ENCODE measurements at regions not wholly inside any gene's neighbourhood (a gene's known extent, or its start where the extent isn't known, plus 50 kb on each side); places are given as distances from the start of the nearest gene placed in this dataset.
A peak's percentile ranks its signal among the peaks of the same experiment; 100 is the strongest.

- DNase-seq = no peak
- 79 to 100% (median 87%) methylated on average over 1 of the region's 1 CpG for WGBS, 4 donors
- H3K27ac ChIP-seq = no peak overlapping the region
- no peaks in the 10 kb centered on the region for H3K36me3 ChIP-seq (replicated peaks in 1 of 2)
- no peaks in the 10 kb centered on the region for H3K4me1 ChIP-seq (replicated peaks in 1 of 2)
- TF ChIP-seq POLR2A (IDR thresholded peaks at IDR 0.05) (no peak), CTCF (IDR thresholded peaks at IDR 0.05) (no peak)
- no peaks in the 10 kb centered on the region for H3K9me3 ChIP-seq (replicated peaks in 1 of 3)
- intact Hi-C loops (cut with DNase I) = no loop called here
- no peaks in the 10 kb centered on the region for H3K27me3 ChIP-seq
- H3K4me3 ChIP-seq = no peak overlapping the region
Observed at GRCh38 chr10:61151059-61151458, 207.1 kb upstream of the RHOBTB1 start.

- Histone ChIP-seq H3K9me3 (replicated peaks in 1 of 3) (no peaks in the 10 kb centered on the region), H3K36me3 (replicated peaks in 1 of 2) (no peaks in the 10 kb centered on the region), H3K4me1 (replicated peaks in 1 of 2) (no peaks in the 10 kb centered on the region), H3K27ac (no peak overlapping the region), H3K27me3 (no peaks in the 10 kb centered on the region), H3K4me3 (no peak overlapping the region)
- TF ChIP-seq POLR2A (IDR thresholded peaks at IDR 0.05) (no peak), CTCF (IDR thresholded peaks at IDR 0.05) (no peak)
- no peak for DNase-seq
- intact Hi-C loops (cut with DNase I) = no loop called here
Observed at GRCh38 chr10:61148451-61148850, 204.5 kb upstream of the RHOBTB1 start.

- DNase-seq = no peak
- intact Hi-C loops (cut with DNase I) = loop anchor here in 1 of 2 donors (5.0 kb wide), 1 partner anchor 139 kb away; no protein-coding TSS in a partner anchor
- 84 to 91% (median 87%) methylated on average over 1 of the region's 1 CpG for WGBS, 4 donors
Observed at GRCh38 chr10:61142987-61143386, 199.0 kb upstream of the RHOBTB1 start.

GRCh38 chr10:61140765-61141392 lies 196.9 kb upstream of the RHOBTB1 start:
- Histone ChIP-seq H3K27me3 (no peaks in the 10 kb centered on the region), H3K36me3 (replicated peaks in 1 of 2) (no peaks in the 10 kb centered on the region), H3K4me3 (no peak overlapping the region), H3K4me1 (replicated peaks in 1 of 2) (peaks cover 0 to 13% of the 10 kb centered on the region in 2 donors), H3K27ac (no peak overlapping the region), H3K9me3 (replicated peaks in 1 of 3) (no peaks in the 10 kb centered on the region)
- 16 to 19% (median 17%) methylated on average over 7 of the region's 7 CpGs for WGBS, 4 donors
- intact Hi-C loops (cut with DNase I) = loop anchor here in 1 of 2 donors (5.0 kb wide), 1 partner anchor 141 kb away; no protein-coding TSS in a partner anchor
- peak; percentile 19 to 65 (median 36) for DNase-seq
- TF ChIP-seq CTCF (IDR thresholded peaks at IDR 0.05) (peak; percentile 41 to 82 (median 74)), POLR2A (IDR thresholded peaks at IDR 0.05) (no peak)

More at GRCh38 chr10:61142987-61143386, 199.0 kb upstream of the RHOBTB1 start:
- TF ChIP-seq CTCF (IDR thresholded peaks at IDR 0.05) (no peak), POLR2A (IDR thresholded peaks at IDR 0.05) (no peak)
- Histone ChIP-seq H3K27me3 (no peaks in the 10 kb centered on the region), H3K4me1 (replicated peaks in 1 of 2) (peaks cover 0 to 13% of the 10 kb centered on the region in 2 donors), H3K36me3 (replicated peaks in 1 of 2) (no peaks in the 10 kb centered on the region), H3K9me3 (replicated peaks in 1 of 3) (no peaks in the 10 kb centered on the region), H3K27ac (no peak overlapping the region), H3K4me3 (no peak overlapping the region)
